LHCN-M2 (cell line): ENCODE measurements at regions not wholly inside any gene's neighbourhood (a gene's known extent, or its start where the extent isn't known, plus 50 kb on each side); places are given as distances from the start of the nearest gene placed in this dataset.

ENCODE experiments used
- DNase-seq: peaks from one replicate; pipeline ENCODE4 v3.0.0-alpha.2; 2012; ENCODE audit warnings: low read depth

- DNase-seq = peak; percentile 57
These were observed 295.6 kb upstream of the FLRT2 start for GRCh38 chr14:85234156-85235025.

GRCh38 chr14:85235868-85236267 is 294.1 kb upstream of the FLRT2 start:
- no peak for DNase-seq

- no peak for DNase-seq
These were observed 293.6 kb upstream of the FLRT2 start for GRCh38 chr14:85236296-85236695.

GRCh38 chr14:85239791-85240190 is 290.2 kb upstream of the FLRT2 start:
- no peak for DNase-seq

GRCh38 chr14:85241022-85241855 is 288.7 kb upstream of the FLRT2 start:
- peak; percentile 81 for DNase-seq

GRCh38 chr14:85242666-85243065 is 287.3 kb upstream of the FLRT2 start:
- DNase-seq = no peak

- no peak for DNase-seq
These were observed 286.6 kb upstream of the FLRT2 start for GRCh38 chr14:85243321-85243720.

- DNase-seq = peak; percentile 52
These were observed 282.9 kb upstream of the FLRT2 start for GRCh38 chr14:85247071-85247470.

- no peak for DNase-seq
These were observed 280.9 kb upstream of the FLRT2 start for GRCh38 chr14:85248881-85249635.

GRCh38 chr14:85250414-85251189 is 279.3 kb upstream of the FLRT2 start:
- DNase-seq = no peak

- DNase-seq = peak; percentile 91
These were observed 277.9 kb upstream of the FLRT2 start for GRCh38 chr14:85252011-85252410.

GRCh38 chr14:85254711-85255110 is 275.2 kb upstream of the FLRT2 start:
- DNase-seq = no peak

GRCh38 chr14:85257287-85257686 is 272.7 kb upstream of the FLRT2 start:
- DNase-seq = no peak

- DNase-seq = no peak
These were observed 265.8 kb upstream of the FLRT2 start for GRCh38 chr14:85263916-85264675.

GRCh38 chr14:85273099-85273677 is 256.8 kb upstream of the FLRT2 start:
- DNase-seq = no peak

- DNase-seq = no peak
These were observed 256.0 kb upstream of the FLRT2 start for GRCh38 chr14:85273952-85274351.

- no peak for DNase-seq
These were observed 253.6 kb upstream of the FLRT2 start for GRCh38 chr14:85276161-85276978.

GRCh38 chr14:85276979-85277228 is 253.0 kb upstream of the FLRT2 start:
- no peak for DNase-seq

- DNase-seq = peak; percentile 6
These were observed 250.5 kb upstream of the FLRT2 start for GRCh38 chr14:85279407-85279806.
